HEK293 (cell line): ENCODE measurements at regions not wholly inside any gene's neighbourhood (a gene's known extent, or its start where the extent isn't known, plus 50 kb on each side); places are given as distances from the start of the nearest gene placed in this dataset.

Experiments
- KLF1 ChIP-seq: fragments of 450-650 bp; formaldehyde crosslinking; IDR thresholded peaks from 2 replicates; pipeline ENCODE4 v1.5.1; 2016; ENCODE audit warnings: missing biosample characterization, missing genetic modification characterization
- KLF16 ChIP-seq: fragments of 450-650 bp; formaldehyde crosslinking; IDR thresholded peaks from 2 replicates; pipeline ENCODE4 v1.5.1; 2017; ENCODE audit warnings: missing biosample characterization, missing genetic modification characterization
- OSR2 ChIP-seq: fragments of 450-650 bp; formaldehyde crosslinking; IDR thresholded peaks from 2 replicates; pipeline ENCODE4 v1.5.1; 2016; ENCODE audit warnings: missing biosample characterization, missing genetic modification characterization
- YY1 ChIP-seq: fragments of 450-650 bp; formaldehyde crosslinking; IDR thresholded peaks from 2 replicates; pipeline ENCODE4 v1.5.1; 2018; ENCODE audit warnings: missing biosample characterization, missing genetic modification characterization
- ZBTB7A ChIP-seq: fragments of 450-650 bp; formaldehyde crosslinking; IDR thresholded peaks from 2 replicates; pipeline ENCODE4 v1.5.1; 2016; ENCODE audit warnings: low read depth, missing biosample characterization, missing genetic modification characterization
- ZBTB8A ChIP-seq: fragments of 450-650 bp; formaldehyde crosslinking; IDR thresholded peaks from 2 replicates; pipeline ENCODE4 v1.5.1; 2016; ENCODE audit warnings: missing biosample characterization, missing genetic modification characterization
- ZEB2 ChIP-seq: fragments of 450-650 bp; formaldehyde crosslinking; IDR thresholded peaks from 2 replicates; pipeline ENCODE4 v1.5.1; 2016; ENCODE audit warnings: missing biosample characterization, missing genetic modification characterization
- ZNF302 ChIP-seq: fragments of 450-650 bp; formaldehyde crosslinking; IDR thresholded peaks from 2 replicates; pipeline ENCODE4 v1.5.1; 2016; ENCODE audit warnings: missing biosample characterization, missing genetic modification characterization, low read depth
- ZNF366 ChIP-seq: fragments of 450-650 bp; formaldehyde crosslinking; conservative IDR thresholded peaks from 2 replicates; pipeline ENCODE4 v1.5.1; 2016; ENCODE audit warnings: missing biosample characterization, missing genetic modification characterization
- ZNF404 ChIP-seq: fragments of 450-650 bp; formaldehyde crosslinking; IDR thresholded peaks from 2 replicates; pipeline ENCODE4 v1.5.1; 2017; ENCODE audit warnings: missing biosample characterization, missing genetic modification characterization
- ZNF510 ChIP-seq: fragments of 450-650 bp; formaldehyde crosslinking; IDR thresholded peaks from 2 replicates; pipeline ENCODE4 v1.5.1; 2018; ENCODE audit warnings: mild to moderate bottlenecking, missing genetic modification characterization, missing biosample characterization; ENCODE audit not compliant: insufficient replicate concordance
- ZNF777 ChIP-seq: fragments of 450-650 bp; formaldehyde crosslinking; IDR thresholded peaks from 2 replicates; pipeline ENCODE4 v1.5.1; 2017; ENCODE audit warnings: missing biosample characterization, missing genetic modification characterization, borderline replicate concordance
- TF ChIP-seq, protein P1 (sequence below): fragments of 450-650 bp; formaldehyde crosslinking; IDR thresholded peaks from 2 replicates; pipeline ENCODE4 v1.5.1; 2016; ENCODE audit warnings: missing biosample characterization, missing genetic modification characterization
- TF ChIP-seq, protein P2 (sequence below): fragments of 450-650 bp; formaldehyde crosslinking; IDR thresholded peaks from 2 replicates; pipeline ENCODE4 v1.5.1; 2016; ENCODE audit warnings: missing biosample characterization, missing genetic modification characterization

DNA sequence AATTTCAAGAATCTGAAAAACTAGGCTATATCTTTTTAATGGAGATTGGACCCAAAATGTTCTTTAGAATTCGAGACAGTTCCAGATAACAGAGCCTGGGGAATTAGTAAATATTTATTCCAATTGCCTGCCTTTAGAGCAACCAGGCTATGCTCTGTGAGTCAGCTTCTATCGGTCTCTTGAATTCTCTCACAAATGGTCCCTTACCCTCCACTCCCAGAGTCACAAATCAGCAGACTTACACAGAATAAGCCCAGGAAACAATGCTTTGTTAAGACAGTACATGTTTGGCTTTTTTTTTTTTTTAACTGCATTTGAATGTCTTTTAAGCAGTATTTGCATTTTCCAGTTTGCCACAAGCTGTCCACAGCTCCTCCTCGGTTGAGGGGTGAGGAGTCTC, 460.7 kb upstream of the CBLB start:
- TF ChIP-seq, protein P1, sequence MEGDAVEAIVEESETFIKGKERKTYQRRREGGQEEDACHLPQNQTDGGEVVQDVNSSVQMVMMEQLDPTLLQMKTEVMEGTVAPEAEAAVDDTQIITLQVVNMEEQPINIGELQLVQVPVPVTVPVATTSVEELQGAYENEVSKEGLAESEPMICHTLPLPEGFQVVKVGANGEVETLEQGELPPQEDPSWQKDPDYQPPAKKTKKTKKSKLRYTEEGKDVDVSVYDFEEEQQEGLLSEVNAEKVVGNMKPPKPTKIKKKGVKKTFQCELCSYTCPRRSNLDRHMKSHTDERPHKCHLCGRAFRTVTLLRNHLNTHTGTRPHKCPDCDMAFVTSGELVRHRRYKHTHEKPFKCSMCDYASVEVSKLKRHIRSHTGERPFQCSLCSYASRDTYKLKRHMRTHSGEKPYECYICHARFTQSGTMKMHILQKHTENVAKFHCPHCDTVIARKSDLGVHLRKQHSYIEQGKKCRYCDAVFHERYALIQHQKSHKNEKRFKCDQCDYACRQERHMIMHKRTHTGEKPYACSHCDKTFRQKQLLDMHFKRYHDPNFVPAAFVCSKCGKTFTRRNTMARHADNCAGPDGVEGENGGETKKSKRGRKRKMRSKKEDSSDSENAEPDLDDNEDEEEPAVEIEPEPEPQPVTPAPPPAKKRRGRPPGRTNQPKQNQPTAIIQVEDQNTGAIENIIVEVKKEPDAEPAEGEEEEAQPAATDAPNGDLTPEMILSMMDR: no peak
- no peak for TF ChIP-seq ZNF302 (tag by site-specific recombination)
- TF ChIP-seq, protein P2, sequence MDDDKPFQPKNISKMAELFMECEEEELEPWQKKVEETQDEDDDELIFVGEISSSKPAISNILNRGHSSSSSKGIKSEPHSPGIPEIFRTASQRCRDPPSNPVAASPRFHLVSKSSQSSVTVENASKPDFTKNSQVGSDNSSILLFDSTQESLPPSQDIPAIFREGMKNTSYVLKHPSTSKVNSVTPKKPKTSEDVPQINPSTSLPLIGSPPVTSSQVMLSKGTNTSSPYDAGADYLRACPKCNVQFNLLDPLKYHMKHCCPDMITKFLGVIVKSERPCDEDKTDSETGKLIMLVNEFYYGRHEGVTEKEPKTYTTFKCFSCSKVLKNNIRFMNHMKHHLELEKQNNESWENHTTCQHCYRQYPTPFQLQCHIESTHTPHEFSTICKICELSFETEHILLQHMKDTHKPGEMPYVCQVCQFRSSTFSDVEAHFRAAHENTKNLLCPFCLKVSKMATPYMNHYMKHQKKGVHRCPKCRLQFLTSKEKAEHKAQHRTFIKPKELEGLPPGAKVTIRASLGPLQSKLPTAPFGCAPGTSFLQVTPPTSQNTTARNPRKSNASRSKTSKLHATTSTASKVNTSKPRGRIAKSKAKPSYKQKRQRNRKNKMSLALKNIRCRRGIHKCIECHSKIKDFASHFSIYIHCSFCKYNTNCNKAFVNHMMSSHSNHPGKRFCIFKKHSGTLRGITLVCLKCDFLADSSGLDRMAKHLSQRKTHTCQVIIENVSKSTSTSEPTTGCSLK (tag by site-specific recombination): no peak
- TF ChIP-seq KLF1 (tag by site-specific recombination): no peak
- no peak for TF ChIP-seq ZNF510 (tag by site-specific recombination)
- no peak for TF ChIP-seq KLF16 (tag by site-specific recombination)
- TF ChIP-seq ZNF404 (tag by site-specific recombination): no peak
- no peak for TF ChIP-seq ZBTB8A (tag by site-specific recombination)
- no peak for TF ChIP-seq ZEB2 (tag by site-specific recombination)
- no peak for TF ChIP-seq YY1 (tag by site-specific recombination)
- TF ChIP-seq ZNF366: no peak
- TF ChIP-seq ZNF777 (tag by site-specific recombination): no peak
- TF ChIP-seq OSR2 (tag by site-specific recombination): no peak
- TF ChIP-seq ZBTB7A (tag by site-specific recombination): no peak
